GM21619 (cell line): ENCODE measurements at regions not wholly inside any gene's neighbourhood (a gene's known extent, or its start where the extent isn't known, plus 50 kb on each side); places are given as distances from the start of the nearest gene placed in this dataset.

ENCODE experiments used
- ATAC-seq: cut with Tn5 transposase; IDR thresholded peaks from one replicate; pipeline ENCODE4 v1.9.1; 2021; ENCODE audit not compliant: unreplicated experiment

DNA sequence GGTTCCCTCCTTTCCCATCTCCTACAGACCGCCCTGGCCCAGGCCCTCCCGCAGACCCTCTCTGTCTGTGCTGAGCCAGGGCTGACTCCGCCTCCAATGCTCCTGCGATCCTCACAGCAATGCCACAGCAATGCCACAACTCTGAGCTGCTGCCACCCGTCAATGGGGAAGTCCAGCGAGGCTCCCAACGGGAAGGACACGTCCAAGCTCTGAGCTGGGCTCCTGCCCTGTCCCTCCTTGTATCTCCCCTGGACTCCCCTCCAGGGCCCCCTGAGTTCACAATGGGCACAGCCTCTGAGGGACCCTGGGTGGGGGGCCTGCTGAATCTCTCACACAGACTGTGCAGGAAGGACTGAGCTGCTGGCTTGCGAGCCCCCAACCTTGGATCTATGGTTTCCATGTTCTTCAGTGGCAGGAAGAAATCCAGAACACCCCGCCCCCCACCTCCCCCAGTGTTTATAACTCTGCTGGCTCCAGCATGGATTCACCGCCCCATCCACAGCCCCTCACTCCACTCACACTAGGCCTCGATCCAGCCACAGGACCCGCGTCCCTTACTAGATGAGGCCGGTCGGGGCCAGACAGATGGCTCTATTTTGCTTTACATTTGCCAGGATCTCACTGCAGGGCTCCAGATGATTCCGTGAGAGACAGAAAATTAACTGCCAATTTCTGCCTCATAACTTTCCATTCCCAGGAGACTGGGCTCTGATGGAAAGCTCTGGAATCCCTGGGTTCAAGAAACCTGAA lies 338.0 kb downstream of the MATN1 start:
- ATAC-seq: no peak

DNA sequence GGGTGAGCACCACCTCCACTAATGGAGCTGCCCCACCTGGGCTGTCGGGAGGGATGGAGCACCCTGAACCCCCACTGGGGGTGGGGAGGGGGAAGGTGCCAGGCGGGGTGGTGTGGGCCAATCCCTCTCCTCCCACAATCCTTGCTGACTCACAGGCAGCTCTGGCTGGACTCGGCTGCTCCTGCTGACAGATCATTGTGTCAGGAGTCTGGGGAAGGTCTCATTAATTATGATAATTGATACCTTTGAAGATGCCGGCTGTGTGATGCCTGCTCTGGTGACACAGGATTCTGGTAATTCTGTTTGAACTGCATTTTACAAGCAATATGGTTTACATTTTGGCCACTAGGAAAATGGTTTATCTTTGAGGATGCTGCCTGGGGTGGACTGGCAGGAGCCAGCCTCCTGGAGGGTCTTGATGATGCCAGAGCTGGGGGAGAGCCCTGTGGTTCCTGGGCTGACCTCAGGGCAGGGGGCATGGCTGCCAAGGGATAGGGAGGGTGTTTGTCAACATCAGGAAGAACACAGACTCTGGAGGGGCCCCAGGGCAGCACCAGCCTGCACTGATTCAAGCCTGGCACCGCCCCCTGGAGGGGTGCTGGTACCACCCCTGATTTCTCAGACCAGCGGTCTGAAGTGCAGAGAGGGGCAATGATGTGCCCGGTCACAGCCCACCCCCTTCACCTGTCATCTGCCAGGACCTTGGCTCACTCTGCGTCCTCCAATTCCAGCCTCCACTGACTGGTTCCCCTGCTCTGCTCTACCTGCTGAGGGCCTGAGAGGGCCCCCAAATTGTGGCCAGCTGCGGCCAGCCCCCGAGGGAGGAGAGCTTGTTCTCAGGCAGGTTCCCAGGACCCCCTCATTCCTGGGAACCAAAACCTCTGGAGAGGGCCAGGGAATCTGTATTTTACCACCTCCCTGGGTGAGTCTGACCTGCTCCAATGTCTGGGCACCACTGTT lies 338.8 kb downstream of the MATN1 start:
- ATAC-seq: no peak

DNA sequence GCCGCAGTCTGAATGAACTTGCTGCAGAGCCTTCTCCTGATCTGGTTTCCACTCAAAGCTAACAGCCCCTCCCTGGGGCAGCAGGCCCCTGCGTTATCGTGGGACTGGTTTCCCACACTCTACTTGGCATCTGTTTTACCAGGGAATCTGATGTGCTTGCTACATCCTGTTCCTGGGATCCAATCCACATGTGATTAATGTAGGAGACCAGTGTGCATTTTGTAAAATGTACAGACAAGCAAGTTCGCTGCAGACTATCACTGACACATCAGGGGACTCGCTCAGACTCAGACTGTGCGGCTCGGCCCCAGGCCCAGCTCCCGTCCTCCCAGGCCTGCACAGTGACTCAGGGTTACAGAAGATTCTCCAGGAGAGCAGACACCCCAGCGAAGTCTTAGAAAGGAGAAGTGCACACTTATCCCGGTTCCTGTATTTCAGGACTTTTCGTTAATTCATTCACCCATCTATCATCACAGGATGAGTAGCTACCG lies 340.1 kb downstream of the MATN1 start:
- no peak for ATAC-seq

GRCh38 chr1:30382496-30382895 lies 340.9 kb downstream of the MATN1 start:
- ATAC-seq: no peak

DNA sequence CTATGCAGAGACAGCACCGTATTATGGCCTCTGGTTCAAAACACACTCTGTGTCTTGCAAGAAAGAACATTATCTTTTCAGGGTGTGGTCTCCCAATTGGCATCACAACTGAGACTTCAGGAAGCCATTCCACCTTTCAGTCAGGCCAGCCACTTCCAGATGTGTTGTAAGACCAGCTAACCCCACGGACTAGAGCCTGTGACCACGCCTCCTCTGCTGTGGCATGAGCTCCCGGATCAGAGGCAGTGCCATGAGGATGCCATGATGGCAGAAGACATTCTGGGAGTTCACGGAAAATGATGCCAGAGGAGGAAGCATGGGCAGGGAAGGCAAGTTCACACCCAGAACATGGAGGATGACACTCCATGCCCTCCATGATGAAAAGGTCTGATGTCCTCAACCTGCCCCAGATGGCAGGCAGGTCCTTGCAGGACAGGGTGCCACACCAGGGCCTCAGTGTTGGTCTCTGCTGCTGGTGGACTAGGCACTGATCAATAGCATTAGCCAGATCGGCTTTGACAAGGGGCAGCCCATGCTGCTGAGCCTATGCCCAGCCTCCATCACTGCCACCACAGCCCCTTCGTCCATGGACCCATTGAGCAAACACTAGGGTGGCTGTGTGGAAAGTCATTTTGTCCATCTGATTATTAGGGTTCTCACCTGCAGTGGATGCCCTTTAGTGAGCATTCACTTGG lies 341.6 kb downstream of the MATN1 start:
- no peak for ATAC-seq

DNA sequence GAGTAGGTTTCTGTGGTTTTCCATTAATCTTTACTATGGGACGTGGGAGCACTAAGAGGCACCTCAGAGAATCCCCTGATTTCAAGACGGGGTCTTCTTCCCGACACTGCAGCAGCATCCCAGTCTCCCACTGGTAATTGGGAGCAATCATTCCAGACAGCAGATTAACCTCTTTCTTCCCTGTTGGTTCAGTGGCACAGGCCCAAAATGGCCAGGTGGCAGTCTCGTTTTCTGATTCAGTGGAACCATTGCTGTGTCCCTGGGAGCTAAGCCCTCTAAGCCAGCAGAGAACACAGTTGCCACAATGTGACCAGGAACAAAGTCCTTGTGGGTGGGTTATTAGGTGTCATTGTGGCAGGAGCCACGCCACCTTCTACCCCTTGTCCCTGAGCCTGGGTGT lies 342.1 kb downstream of the MATN1 start:
- no peak for ATAC-seq

- ATAC-seq: no peak
These were observed 342.8 kb downstream of the MATN1 start for GRCh38 chr1:30380625-30380984.

DNA sequence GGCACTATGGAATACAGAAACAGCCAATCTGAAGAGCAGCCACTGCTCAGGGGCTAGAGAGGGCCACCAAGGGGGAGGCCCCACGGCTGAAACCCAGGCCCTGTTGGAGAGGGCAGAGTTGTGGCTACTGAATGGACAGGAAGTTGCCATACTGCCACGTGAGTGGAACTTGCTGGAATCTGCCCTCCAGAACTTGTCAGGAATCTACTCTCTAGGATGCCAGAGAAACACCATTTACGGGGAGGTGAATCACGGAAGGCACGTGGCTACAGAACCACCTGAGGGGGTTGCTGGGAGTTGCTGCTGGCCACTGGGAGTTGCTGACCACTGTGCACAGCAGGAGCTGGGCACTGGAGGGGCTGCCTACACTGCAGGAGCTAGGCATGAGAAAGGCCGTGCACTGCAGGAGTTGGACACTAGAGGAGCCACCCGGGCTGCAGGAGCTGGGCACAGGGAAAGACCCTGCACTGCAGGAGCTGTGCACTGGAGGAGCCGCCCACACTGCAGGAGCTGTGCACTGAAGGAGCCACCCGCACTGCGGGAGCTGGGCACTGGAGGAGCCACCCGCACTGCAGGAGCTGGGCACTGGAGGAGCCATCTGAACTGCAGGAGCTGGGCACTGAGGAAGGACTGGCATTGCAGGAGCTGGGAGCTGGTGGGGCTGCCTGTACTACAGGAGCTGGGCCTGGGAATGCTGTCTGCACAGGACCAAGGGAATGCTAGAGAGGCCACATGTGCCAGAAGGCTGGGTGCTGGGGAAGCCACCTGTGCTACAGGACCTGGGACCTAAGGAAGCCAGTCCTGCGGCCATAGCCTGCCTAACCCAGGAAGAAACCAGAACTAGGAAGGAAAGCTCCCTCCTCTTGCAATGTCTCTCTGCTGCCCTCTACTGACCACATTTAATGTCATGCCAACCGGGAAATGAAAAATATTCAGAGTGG lies 343.4 kb downstream of the MATN1 start:
- no peak for ATAC-seq

- no peak for ATAC-seq
These were observed 344.3 kb downstream of the MATN1 start for GRCh38 chr1:30378991-30379581.

DNA sequence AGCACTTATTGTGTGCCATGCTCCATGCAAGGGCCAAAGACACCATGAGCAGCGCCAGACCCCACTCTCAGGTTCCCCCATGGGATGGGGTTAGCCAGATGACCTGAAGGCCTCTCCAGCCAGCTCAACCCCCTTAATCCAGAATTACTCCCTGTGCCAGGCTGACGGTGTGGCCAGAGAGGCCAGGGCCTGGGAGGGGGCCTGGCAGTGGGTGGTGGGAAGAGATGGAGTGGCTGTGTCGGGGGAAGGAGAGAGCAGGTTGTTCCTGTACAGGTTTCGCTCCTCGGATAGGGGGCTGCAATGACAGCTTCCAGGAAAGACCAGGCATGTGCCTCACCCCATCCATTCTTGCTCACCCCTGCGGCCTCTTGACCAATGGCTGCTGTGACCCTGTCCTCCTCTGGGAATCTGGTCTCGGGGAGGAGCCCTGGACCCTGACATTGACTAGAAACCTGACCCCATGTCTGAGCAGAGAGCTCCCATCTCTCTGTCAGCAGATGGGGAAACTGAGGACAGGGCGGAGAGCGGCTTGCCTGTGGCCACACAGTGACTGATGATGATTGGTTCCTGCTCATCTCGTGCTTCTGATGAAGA lies 345.3 kb downstream of the MATN1 start:
- no peak for ATAC-seq

DNA sequence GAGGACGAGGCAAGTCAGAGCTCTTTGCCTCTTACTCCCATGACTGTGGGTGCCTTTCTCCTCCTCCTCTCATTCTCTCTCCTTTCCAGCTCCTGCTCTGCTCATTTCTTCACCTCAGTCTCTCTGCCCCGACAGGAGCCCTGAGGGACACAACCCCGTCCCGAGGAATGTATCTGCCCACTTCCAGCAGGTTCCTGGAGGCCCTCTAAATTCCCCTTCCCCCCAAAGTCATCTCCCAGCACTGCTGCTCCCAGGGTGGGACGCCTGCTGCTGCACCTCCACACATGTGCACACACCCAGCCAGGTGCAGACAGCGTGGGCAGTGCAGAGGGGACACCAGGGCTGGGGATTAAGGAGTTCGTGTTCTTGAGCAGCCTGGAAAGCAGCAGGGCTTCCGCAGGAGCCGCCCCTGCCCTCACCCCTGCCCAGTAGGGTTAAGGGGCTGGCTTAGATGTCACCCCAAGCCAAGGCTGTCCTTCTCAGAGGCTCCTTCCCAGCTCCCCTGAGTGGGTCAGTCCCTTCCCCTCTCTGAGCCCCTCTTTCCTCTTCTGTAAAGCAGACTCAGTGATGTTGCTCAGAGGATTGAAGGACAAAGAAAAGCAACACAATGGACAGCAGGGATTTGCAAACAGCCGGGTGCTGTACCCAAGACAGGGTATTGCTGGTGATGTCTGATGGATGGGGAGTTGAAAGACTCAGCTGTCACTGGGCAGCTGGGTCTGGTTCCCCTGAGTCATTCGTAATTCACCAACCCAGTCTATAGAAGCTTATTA lies 346.0 kb downstream of the MATN1 start:
- ATAC-seq: no peak

DNA sequence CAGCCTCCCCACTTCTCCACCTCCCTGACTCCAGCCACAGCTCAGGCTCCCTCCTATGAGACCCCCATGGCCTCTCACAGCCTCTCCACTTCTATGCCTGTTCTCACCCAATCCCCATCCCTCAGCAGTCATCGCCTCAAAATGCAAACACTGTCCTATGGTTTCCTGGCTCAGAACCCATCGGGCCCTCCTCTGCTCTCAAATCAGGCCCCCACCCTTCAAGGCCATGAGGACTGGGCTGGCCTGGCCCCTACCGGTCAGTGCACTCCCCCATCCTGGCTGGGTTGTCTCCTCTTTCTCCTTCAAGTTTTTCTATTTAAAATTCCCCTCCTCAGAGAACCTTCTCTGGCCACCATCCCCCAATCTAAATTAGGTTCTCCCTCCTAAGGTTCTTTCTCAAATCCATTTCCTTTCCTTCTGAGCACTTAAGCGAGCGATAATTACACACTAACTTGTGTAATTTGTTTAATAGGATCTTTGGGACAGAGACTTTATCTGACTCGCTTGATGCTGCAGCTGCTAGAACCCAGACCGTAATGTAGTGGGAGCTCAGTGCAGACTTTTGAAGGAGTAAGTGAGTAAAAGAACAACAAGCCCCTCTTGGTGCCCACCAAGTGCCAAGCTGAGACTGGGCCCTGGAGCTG lies 347.2 kb downstream of the MATN1 start:
- ATAC-seq: no peak

DNA sequence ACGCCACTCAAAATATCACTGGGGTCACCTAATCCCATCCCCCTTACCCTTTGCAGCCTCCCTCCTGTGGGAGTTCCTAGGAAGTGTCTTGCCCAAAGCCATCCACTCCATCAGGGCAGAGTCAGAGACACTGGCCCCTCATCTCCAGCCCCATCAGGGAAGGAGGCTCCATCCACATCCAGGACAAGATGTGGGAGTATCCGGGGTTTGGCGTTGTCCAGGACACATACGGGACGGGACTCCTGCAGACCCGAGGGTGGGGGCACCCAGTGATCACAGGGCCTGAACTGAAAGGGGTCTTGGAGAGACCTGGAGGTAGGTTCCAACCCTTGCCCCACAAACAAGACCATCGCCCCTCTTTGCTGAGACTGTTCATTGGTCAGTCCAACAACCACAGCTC lies 348.2 kb downstream of the MATN1 start:
- ATAC-seq: no peak

DNA sequence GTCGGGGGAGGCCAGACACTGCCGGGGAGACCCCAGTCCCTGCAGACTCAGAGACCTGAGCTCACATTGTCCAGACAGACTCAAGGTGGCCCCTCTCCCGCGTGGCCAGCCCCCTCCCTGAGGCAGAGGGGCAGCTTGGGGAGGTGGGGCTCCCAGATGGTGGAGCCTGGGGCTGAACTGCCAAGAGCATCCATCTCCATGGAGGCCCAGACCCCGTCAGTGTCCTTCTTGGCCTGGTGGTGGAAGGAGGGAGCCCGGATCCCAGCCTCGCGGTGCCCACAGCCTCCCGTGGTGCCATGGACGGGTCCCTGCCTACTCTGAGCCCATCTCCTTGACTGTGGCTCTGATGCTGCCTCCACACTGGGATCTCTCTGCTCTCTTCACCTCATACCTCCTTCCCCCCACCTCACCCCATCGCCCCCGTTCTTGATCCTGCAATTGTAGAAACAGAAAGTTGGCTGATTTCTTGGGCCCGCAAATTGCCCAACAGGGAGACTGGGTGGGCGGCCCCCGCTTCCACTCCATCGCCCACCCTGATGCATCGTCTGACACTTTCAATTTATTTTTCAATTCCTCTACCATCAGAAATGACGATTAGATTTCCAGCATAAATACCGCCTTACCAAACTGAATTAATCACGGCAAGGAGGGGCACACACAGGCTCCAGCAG lies 348.9 kb downstream of the MATN1 start:
- ATAC-seq: no peak

DNA sequence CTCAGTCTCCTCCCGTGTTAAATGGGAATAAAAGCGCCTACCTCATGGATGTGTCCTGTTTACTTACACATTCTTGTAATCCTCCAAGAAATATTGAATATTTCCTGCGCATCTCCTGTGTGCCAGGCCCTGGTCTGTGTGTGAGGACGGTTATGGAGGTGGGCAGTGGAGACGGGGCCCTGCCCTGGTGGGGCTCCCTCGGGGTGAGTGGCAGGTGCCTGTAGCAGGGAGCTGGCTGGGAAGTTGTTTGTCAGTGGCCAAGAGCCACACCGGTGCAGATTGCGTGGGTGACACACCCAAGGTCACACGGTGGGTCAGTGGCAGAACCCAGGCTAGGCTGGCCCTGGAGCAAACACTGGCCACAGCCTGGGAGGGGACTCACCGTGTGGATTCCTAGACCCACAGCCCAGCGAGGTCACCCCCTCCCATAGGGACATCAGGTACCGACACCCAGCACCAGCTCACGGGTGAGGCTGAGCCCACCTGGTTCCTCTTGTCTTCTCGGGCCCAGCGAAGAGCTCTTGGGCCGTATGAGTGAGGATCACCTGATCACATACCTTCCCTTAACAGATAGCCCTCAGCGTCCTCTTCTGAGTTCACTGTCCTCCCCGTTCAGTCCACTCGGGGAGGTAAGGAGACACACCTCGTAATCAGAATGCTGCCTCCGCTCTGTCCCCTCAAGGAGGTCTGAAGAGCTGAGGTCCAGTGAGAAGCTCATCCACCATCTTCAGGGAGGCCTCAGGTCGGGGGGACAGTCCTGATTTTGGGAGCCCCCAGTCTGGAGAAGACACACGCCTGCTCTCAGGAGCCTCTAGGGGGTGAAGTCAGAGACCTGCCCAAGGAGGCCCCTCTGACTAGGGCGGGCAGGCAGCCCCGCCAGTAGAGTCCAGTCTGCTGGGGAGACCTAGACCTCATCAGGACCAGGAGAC lies 349.6 kb downstream of the MATN1 start:
- ATAC-seq: no peak

- ATAC-seq: no peak
These were observed 350.5 kb downstream of the MATN1 start for GRCh38 chr1:30372792-30373433.
